B cell (primary cell): ENCODE measurements at regions not wholly inside any gene's neighbourhood (a gene's known extent, or its start where the extent isn't known, plus 50 kb on each side); places are given as distances from the start of the nearest gene placed in this dataset.
"Not testable (repeated sequence)": the region's sequence is repeated elsewhere in the genome, so short reads cannot be mapped to it uniquely, and the experiment has no call there.

Source experiments
- ATAC-seq: fragments of 200-7000 bp; cut with Tn5 transposase; one replicate; pipeline ENCODE4 v1.10.0; 2021; ENCODE audit warnings: low read depth, mild to moderate bottlenecking, moderate number of reproducible peaks, moderate library complexity
- CTCF ChIA-PET: fragments of 350-600 bp; sonication (Branson Sonifier 250); formaldehyde crosslinking; loops from one replicate; lab custom pipeline; 2021; ENCODE audit warnings: antibody characterized with exemption, inconsistent platforms; lab: Charles Lee
- POLR2A ChIA-PET: fragments of 350-600 bp; sonication (Branson Sonifier 250); formaldehyde crosslinking; loops from one replicate; lab custom pipeline; 2021; ENCODE audit warnings: antibody characterized with exemption; lab: Charles Lee
- DNase-seq: peaks from one replicate; pipeline ENCODE4 v3.0.0; 2013
- H2AFZ ChIP-seq: 2 replicates; pipeline ENCODE4 v1.6.1; 2012; ENCODE audit warnings: mild to moderate bottlenecking, low read depth, low read length; ENCODE audit not compliant: insufficient read depth, poor library complexity, severe bottlenecking
- H3K27ac ChIP-seq, 2 donors: 1 replicate in 1 of 2; 2 replicates in 1 of 2; pipeline ENCODE4 v1.5.1; 2012 to 2013; ENCODE audit warnings: low read length in 2 of 2, mild to moderate bottlenecking in 2 of 2, moderate library complexity in 1 of 2
- H3K27me3 ChIP-seq, 4 experiments: fragments of 200-600 bp in 1 of 4; sonication (generic) in 1 of 4; replicated peaks in 1 of 4; 1 replicate in 2 of 4; 2 replicates in 2 of 4; pipeline versions ENCODE4 v1.6.1 to v1.7.0; 2013 to 2016; ENCODE audit warnings: low read length in 3 of 4, mild to moderate bottlenecking in 2 of 4, mixed read lengths in 1 of 4, moderate library complexity in 1 of 4; ENCODE audit not compliant: insufficient read depth in 4 of 4, control insufficient read depth in 3 of 4; ENCODE audit errors: control extremely low read depth in 1 of 4
- H3K36me3 ChIP-seq, 2 experiments: replicated peaks in 1 of 2; 1 replicate in 1 of 2; 2 replicates in 1 of 2; pipeline versions ENCODE4 v1.6.1 to v1.7.1; 2013; ENCODE audit warnings: low read length in 1 of 2; ENCODE audit not compliant: insufficient read depth in 2 of 2, control insufficient read depth in 1 of 2; ENCODE audit errors: control extremely low read depth in 1 of 2, extremely low read depth in 1 of 2
- H3K4me1 ChIP-seq, 2 donors: fragments of 200-600 bp in 1 of 2; sonication (generic) in 1 of 2; 1 replicate in 1 of 2; 2 replicates in 1 of 2; pipeline versions ENCODE4 v1.5.1 to v1.6.1; 2013 to 2017; ENCODE audit warnings: low read length in 2 of 2; ENCODE audit not compliant: control insufficient read depth in 2 of 2, insufficient read depth in 2 of 2
- H3K4me2 ChIP-seq: replicated peaks from 2 replicates; pipeline ENCODE3; 2012; ENCODE audit warnings: mild to moderate bottlenecking, low read depth, low read length; ENCODE audit not compliant: poor library complexity, severe bottlenecking
- H3K4me3 ChIP-seq, 5 experiments: fragments of 200-600 bp in 1 of 5; sonication (generic) in 1 of 5; 1 replicate in 3 of 5; 2 replicates in 2 of 5; pipeline versions ENCODE4 v1.5.1 to v1.7.0; 2011 to 2016; ENCODE audit warnings: low read length in 4 of 5, mild to moderate bottlenecking in 4 of 5, low read depth in 2 of 5, control low read depth in 1 of 5, moderate library complexity in 1 of 5; ENCODE audit not compliant: insufficient read depth in 1 of 5; ENCODE audit errors: control extremely low read depth in 1 of 5, extremely low read depth in 1 of 5
- H3K79me2 ChIP-seq: fragments of 200-600 bp; sonication (generic); one replicate; pipeline ENCODE4 v1.6.0; 2016; ENCODE audit warnings: low read length; ENCODE audit not compliant: control insufficient read depth, insufficient read depth
- H3K9ac ChIP-seq: fragments of 200-600 bp; sonication (generic); 2 replicates; pipeline ENCODE4 v1.6.1; 2017; ENCODE audit warnings: mild to moderate bottlenecking, low read length, moderate library complexity
- H3K9me3 ChIP-seq, 3 donors: one replicate each; pipeline versions ENCODE4 v1.6.1 to v1.7.1; 2013; ENCODE audit warnings: low read length in 2 of 3; ENCODE audit not compliant: control insufficient read depth in 2 of 3, insufficient read depth in 1 of 3; ENCODE audit errors: control extremely low read depth in 1 of 3
- H4K20me1 ChIP-seq: 2 replicates; pipeline ENCODE4 v1.6.0; 2012; ENCODE audit warnings: mild to moderate bottlenecking, low read length; ENCODE audit not compliant: insufficient read depth, control insufficient read depth, poor library complexity, severe bottlenecking
- H3K27ac Mint-ChIP-seq: one replicate; pipeline ENCODE4 v1.8.0; 2021; ENCODE audit warnings: mixed read lengths
- H3K27me3 Mint-ChIP-seq: one replicate; pipeline ENCODE4 v1.8.0; 2021; ENCODE audit warnings: mixed read lengths
- H3K4me1 Mint-ChIP-seq: one replicate; pipeline ENCODE4 v1.8.0; 2021; ENCODE audit warnings: mixed read lengths
- H3K4me3 Mint-ChIP-seq: one replicate; pipeline ENCODE4 v1.8.0; 2021; ENCODE audit warnings: mixed read lengths
- H3K9me3 Mint-ChIP-seq: one replicate; pipeline ENCODE4 v1.8.0; 2022; ENCODE audit warnings: mixed read lengths; ENCODE audit not compliant: insufficient read depth
- EZH2 ChIP-seq: IDR thresholded peaks from 2 replicates; pipeline ENCODE4 v1.6.1; 2012; ENCODE audit warnings: borderline replicate concordance, low read depth, mild to moderate bottlenecking, moderate library complexity, low read length; ENCODE audit not compliant: insufficient read depth, poor library complexity, severe bottlenecking
- WGBS: methylation state at CpG from one replicate; pipeline ENCODE4 v1.1.5; 2013; ENCODE audit warnings: missing lambda C conversion rate; ENCODE audit not compliant: insufficient coverage; 5-methylcytosine and 5-hydroxymethylcytosine counted together
- intact Hi-C: fragments of 100-400 bp; cut with micrococcal nuclease; formaldehyde crosslinking; loops from one replicate; pipeline ENCODE4 v1.10.0; 2022
- TF ChIP-seq, protein P1 (sequence below): fragments of 200-600 bp; IDR thresholded peaks from one replicate; pipeline ENCODE4 v1.8.0; 2022; ENCODE audit warnings: antibody characterized with exemption, mild to moderate bottlenecking

DNA sequence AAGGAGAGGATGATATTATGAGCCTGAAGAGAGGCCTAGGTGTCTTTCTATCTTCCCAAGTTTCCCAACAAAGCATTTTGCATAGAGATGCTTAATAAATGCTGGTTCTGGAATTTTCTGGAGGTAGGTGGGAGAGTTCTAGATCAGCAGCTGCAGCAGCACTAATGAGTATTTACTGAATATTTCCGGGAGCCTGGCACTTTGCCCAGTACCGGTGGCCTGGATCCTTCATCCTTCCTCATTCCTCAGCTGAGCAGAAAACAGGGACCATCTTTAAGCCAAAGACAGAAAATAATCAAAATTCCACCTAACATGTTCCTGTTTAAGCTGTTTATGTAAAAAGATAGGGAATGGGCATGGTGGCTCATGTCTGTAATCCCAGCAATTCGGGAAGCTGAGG is 813.2 kb upstream of the AUTS2 start:
- no peaks in the 10 kb centered on the region for H3K4me1 Mint-ChIP-seq
- Histone ChIP-seq H3K4me1 (no peaks in the 10 kb centered on the region), H3K9me3 (peaks cover 0 to 6% (median 0%) of the 10 kb centered on the region in 3 donors), H3K4me2 (no peak overlapping the region), H3K36me3 (no peaks in the 10 kb centered on the region), H3K27ac (no peak overlapping the region), H4K20me1 (no peaks in the 10 kb centered on the region), H2AFZ (no peak overlapping the region), H3K4me3 (no peak overlapping the region), H3K27me3 (no peaks in the 10 kb centered on the region), H3K79me2 (no peaks in the 10 kb centered on the region), H3K9ac (no peak overlapping the region)
- ChIA-PET POLR2A (no interaction called here), CTCF (no interaction called here)
- H3K27me3 Mint-ChIP-seq, result no peaks in the 10 kb centered on the region
- no peak overlapping the region for H3K27ac Mint-ChIP-seq
- WGBS, result 42% methylated on average over 3 of the region's 3 CpGs
- no peak for DNase-seq
- no peak for TF ChIP-seq EZH2
- TF ChIP-seq, protein P1, sequence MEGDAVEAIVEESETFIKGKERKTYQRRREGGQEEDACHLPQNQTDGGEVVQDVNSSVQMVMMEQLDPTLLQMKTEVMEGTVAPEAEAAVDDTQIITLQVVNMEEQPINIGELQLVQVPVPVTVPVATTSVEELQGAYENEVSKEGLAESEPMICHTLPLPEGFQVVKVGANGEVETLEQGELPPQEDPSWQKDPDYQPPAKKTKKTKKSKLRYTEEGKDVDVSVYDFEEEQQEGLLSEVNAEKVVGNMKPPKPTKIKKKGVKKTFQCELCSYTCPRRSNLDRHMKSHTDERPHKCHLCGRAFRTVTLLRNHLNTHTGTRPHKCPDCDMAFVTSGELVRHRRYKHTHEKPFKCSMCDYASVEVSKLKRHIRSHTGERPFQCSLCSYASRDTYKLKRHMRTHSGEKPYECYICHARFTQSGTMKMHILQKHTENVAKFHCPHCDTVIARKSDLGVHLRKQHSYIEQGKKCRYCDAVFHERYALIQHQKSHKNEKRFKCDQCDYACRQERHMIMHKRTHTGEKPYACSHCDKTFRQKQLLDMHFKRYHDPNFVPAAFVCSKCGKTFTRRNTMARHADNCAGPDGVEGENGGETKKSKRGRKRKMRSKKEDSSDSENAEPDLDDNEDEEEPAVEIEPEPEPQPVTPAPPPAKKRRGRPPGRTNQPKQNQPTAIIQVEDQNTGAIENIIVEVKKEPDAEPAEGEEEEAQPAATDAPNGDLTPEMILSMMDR, result no peak
- intact Hi-C loops, result no loop called here
- ATAC-seq, result no peak
- H3K4me3 Mint-ChIP-seq, result no peak overlapping the region
- peaks cover 3% of the 10 kb centered on the region for H3K9me3 Mint-ChIP-seq

DNA sequence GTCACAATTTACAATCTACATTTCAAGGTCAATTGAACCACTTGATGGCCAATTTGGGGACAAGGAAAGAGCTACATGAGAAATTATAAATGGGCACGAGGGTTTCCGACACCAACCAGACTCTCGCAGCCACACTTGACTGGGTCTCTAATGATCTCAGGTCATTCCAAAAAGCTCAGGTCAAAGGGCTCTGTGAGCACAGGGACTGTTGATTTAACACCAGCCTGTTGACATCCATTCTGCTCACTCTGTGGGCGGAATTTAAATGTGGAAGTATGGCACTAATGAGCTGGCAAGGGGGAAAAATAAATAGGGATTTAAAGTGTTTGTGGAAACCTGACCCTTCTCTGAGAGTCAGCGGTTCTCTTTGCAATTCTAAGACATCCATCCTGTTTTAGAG is 810.7 kb upstream of the AUTS2 start:
- Histone ChIP-seq H3K27ac (no peak overlapping the region), H3K36me3 (no peaks in the 10 kb centered on the region), H3K27me3 (no peaks in the 10 kb centered on the region), H3K4me3 (no peak overlapping the region), H4K20me1 (no peaks in the 10 kb centered on the region), H3K9ac (no peak overlapping the region), H3K79me2 (no peaks in the 10 kb centered on the region), H3K4me2 (no peak overlapping the region), H2AFZ (no peak overlapping the region), H3K4me1 (no peaks in the 10 kb centered on the region), H3K9me3 (peaks cover 0 to 3% (median 0%) of the 10 kb centered on the region in 3 donors)
- intact Hi-C loops, result no loop called here
- no peak for ATAC-seq
- Mint-ChIP-seq H3K9me3 (peaks cover 8% of the 10 kb centered on the region), H3K27ac (no peak overlapping the region), H3K27me3 (no peaks in the 10 kb centered on the region), H3K4me3 (no peak overlapping the region), H3K4me1 (no peaks in the 10 kb centered on the region)
- no peak for DNase-seq
- no peak for TF ChIP-seq EZH2
- TF ChIP-seq, protein P1, result no peak
- 67% methylated on average over 5 of the region's 5 CpGs for WGBS
- CTCF ChIA-PET, result no interaction called here
- POLR2A ChIA-PET, result no interaction called here

DNA sequence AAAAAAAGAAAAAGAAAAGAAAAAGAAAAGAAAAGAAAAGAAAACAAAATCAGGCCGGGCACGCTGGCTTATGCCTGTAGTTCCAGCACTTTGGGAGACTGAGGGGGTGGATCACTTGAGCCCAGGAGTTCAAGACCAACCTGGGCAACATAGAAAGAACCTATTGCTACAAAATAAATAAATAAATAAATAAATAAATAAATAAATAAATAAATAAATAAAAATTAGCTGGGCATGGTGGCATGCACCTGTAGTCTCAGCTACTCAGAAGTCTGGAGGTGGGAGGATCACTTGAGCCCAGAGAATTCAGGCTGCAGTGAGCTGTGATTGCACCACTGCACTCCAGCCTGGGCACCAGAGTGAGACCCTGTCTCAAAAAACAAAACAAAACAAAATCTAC is 809.7 kb upstream of the AUTS2 start:
- intact Hi-C loops, H3K79me2 ChIP-seq, CTCF ChIA-PET, H2AFZ ChIP-seq, DNase-seq, ATAC-seq, H3K4me1 Mint-ChIP-seq, H3K9me3 Mint-ChIP-seq, H3K36me3 ChIP-seq, H3K4me3 Mint-ChIP-seq, POLR2A ChIA-PET, H3K4me2 ChIP-seq, H3K4me3 ChIP-seq, H3K27ac Mint-ChIP-seq, H3K9ac ChIP-seq, H3K27me3 Mint-ChIP-seq, H3K27me3 ChIP-seq, H4K20me1 ChIP-seq, H3K27ac ChIP-seq, H3K4me1 ChIP-seq, H3K9me3 ChIP-seq: not testable (repeated sequence)
- WGBS, result no CpG with 5 or more reads among the region's 2 CpGs
